ENCODE measurements at regions not wholly inside any gene's neighbourhood (a gene's known extent, or its start where the extent isn't known, plus 50 kb on each side); places are given as distances from the start of the nearest gene placed in this dataset.
A peak's percentile ranks its signal among the peaks of the same experiment; 100 is the strongest.

DNA sequence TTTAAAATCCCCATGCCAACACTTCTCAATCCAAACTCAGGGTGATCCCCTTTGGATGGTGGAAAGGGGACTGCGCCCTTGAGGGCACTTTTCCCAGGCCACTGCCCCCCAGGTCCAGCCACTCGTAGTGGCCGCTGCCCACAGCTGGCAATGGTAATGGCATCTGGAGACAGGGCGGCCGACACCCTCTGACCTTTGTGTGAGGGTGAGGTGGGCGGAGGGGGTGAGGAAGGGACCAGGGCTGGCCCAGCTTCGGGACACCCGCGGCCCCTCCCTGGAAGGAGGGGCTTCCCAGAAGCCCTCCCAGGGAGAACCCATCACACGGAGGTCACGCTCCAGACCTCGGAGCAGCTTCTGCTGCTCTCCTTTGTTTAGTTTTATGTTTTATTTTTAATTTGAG lies 289.7 kb downstream of the FOXL1 start:
- DNase-seq (ENCODE audit: low read depth in 2 of 2) = no peak

DNA sequence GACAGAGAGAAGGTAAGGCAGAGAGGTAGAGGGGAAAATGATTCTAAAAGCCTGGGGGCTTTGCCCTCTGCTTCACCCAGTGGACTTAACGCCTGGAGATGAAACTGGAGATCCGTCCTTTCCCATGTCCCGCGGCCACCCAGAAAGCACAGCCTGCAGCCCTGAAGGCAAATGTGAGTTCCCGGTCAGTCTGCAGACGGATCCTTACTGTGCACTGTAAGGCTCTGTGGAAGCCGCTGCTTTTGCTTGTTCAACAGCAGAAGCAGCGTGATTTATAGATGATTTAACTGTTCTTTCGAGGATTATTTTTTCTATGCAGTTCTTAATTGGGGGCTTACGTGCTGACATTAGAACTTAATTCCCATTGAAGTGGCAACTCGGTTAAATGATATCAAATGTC lies 290.4 kb downstream of the FOXL1 start:
- DNase-seq (ENCODE audit: low read depth in 2 of 2) = no peak

DNA sequence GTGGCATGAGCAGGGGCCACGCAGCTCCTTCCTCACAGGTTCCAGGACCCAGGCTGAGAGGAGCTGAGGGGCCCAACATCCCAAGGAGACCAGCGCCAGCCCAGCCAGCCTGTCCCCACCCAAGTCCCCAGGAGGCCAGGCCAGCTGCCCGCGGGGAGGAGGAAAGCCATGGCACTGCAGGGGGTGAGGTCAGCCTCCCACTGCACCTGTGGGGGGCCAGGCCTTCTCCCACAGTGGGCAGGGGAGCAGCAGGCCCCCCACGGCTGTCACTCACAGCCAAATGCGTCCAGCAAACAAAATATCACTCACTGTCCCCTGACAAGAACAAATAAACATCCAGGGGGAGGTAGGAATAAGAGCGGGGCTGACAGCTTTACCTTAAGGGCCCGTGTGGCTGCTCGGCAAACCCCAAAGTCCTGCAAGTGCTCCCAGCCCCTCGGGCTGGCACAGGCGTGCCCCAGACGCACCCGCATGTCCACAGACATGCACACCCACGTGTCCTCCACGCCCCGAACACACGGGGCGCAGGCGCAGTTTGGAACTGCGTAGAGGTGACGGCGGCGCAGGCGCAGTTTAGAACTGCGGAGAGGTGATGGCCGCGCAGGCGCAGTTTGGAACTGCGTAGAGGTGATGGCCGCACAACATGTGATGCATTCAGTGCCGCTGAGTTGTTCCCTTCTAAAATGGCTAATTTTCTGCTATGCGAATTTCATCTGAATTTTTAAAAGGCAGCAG lies 291.1 kb downstream of the FOXL1 start:
- DNase-seq (ENCODE audit: low read depth in 2 of 2) = no peak

DNA sequence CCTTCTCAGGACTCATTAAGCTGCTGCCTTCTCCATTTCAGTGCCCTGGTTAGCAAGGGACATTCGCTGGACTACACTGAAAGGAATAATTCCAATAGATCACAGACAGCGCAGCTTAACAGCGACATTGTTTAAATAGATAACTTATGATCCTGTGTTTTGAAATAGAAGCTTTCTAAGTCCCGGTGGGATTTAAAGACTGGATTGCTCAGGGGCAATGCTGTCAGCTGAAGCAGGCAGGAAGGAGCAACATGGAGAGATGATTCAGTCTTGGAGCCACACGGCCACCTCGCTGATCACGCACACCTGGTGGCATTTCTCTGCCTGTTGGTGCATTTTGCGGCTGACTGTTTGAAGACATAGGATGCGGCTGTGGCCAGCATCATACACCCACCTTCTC lies 292.0 kb downstream of the FOXL1 start:
- no peak for DNase-seq (ENCODE audit: low read depth in 2 of 2)

DNA sequence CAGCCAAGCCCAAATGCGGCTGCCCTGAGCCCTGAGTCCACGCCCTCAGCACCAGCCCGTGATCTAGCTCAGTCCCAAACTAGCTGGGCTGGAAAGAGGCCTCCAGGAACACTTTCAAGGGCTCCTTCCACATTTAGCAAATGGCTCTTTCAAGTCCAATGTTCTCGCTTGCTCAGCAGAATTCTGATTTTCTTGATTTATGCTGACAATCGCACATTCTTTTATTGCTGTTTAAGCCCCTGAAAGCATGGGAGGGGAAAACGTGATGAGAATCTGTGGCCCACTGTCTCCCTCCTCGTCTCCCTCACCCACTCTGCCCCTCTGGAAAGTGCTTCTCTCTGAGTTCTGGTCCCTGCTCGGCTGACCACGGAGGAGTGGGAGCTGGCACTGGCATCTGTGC lies 293.8 kb downstream of the FOXL1 start:
- no peak for DNase-seq (ENCODE audit: low read depth in 2 of 2)

DNA sequence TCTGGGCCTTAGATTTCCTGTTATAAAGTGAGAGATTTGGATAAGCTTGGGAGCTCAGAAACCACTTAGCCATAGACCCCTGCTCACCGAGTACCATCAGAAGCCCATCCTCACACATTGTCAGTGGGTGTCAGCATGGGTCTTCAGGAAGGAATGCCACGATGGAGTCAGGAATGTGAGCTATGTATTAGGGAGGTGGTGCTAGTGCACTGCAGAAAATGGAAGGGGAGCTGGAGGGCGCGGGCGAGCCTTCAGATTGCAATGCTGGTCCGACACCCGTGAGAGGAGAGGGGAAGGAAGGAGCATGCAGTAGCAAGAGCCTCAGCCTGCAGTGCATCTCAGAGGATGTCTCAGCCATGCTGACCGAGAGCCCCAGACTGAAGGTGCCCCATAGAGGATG lies 294.5 kb downstream of the FOXL1 start:
- DNase-seq (ENCODE audit: low read depth in 2 of 2) = no peak

DNA sequence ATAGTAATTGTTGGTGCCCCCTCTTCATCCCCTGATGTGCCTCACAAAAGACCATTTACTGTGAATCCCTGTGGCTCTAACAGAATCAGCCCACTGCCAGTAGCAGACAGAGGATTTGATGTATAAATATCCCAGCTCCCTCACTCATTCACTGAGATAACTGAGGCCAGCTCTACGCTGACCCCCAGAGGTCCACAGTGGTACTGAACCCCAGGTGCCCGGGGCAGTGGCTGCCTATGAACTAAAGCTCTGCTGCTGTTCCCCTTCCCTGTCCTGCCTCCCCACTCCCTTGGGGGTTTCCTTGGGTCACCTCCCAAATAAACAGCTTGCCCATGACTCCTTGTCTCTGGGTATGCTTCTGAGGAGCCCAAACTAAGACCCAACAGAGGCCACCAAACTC lies 295.8 kb downstream of the FOXL1 start:
- DNase-seq (ENCODE audit: low read depth in 2 of 2) = peak in 1 of 2 donors; percentile 10

DNA sequence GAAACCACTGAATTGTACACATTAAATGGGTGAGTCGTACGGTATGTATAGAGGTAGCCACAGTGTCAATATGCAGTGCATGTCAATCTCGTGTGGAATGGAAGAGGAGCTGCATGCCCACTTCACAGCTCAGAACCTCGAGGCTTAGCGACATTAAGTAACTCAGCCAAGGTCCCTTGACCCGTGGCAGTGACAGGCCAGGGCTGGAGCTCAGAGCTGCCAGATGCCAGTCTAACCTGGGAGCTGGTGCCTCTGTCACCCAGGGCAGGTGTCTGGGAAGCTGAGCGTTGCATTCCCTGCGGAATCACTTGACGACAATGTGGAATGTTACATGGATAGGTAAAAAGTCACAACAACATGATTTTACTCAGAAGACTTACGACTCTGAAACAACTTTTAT lies 298.1 kb downstream of the FOXL1 start:
- DNase-seq (ENCODE audit: low read depth in 2 of 2) = no peak

DNA sequence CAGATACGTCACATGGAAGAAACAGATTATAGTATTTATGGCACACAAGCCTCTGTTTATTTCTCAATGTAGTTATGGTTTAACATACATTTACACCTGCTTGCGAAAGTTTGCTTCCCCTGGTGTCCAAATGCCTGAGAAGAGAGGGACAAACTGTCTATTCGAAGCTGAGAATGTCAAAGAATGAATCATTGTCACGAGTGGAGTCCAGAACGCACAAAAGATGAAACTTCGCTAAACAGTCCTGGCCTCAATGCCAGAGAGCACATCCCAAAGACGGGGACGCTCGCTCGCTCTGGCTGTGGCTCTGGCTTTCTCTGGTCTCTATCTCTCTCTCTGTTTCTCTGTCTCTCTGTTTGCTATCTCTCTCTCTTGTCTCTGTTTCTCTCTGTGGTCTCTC lies 298.8 kb downstream of the FOXL1 start:
- no peak for DNase-seq (ENCODE audit: low read depth in 2 of 2)

DNA sequence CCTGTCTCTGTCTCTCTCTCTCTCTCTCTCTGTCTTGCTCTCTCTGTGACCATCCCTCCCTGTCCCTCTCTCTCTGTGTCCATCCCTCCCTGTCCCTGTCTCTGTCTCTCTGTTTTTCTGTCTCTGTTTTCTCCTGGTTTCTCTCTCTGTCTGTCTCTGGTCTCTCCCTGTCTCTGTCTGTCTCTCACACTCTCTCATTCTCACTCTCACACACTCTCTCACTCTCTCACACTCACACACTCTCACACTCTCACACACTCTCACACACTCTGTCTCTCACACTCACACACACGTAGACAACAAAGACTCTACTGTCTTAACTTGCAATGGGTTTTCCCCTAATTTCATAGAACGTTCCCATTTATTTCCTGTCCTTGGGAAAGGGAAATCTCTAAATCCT lies 299.5 kb downstream of the FOXL1 start:
- no peak for DNase-seq (ENCODE audit: low read depth in 2 of 2)

DNA sequence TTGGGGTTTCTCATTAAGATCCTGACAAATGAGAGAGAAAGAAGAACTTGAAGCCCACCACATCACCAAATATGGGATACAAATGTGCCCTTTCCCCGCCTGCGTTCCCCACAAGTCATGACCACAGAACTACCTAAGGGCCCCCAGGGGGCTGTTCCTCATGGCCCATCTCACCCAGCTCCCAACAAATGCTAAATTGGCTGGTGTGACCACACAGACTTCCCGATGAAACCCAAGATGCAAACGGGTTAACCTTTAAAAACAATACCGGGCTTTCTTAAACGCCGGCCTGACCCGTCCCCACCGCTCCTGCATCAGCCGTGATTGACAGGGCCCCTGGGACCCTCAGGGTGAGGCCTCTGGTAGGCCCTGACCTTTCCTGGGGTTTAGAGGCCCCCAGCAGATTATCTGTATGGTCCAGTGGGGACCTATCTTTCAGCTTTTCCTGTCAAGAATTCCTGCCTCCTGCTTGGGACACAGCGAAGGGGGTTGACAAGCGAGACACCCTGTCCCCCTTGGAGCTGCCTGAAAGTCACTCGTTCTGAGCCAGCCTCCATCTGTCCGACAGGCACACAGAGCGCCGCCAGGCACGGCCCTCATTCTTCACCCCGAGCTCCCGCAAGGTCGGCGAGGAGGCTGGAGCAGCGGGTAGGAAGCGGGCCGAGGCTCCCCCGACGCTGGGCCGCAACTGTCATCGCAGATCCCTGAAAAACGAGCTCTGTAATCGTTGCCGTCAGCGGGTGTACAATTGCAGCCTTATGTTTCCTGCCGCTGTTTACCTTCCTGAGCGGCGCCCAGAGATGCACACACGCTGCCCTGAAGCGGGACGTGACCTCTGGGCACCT lies 300.1 kb downstream of the FOXL1 start:
- no peak for DNase-seq (ENCODE audit: low read depth in 2 of 2)

DNA sequence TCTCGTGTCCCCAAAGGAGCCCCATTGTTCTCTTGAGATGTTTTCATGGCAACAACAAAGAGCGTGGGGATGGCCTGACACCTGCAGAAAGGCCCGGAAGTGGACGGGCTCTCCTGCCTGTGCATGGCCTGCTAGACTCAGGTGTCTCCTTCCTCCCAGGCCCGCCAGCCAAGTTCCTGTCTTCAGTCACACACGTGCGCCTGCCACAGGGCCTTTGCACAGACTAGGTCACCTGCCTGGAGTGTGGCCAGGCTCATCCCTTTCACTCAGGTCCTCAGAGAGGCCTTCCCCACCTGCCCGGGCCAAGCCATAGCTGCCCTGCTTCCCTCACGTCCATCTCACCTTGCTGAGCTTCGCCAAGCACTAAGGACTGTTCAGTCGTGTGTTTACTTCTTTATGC lies 300.9 kb downstream of the FOXL1 start:
- no peak for DNase-seq (ENCODE audit: low read depth in 2 of 2)

DNA sequence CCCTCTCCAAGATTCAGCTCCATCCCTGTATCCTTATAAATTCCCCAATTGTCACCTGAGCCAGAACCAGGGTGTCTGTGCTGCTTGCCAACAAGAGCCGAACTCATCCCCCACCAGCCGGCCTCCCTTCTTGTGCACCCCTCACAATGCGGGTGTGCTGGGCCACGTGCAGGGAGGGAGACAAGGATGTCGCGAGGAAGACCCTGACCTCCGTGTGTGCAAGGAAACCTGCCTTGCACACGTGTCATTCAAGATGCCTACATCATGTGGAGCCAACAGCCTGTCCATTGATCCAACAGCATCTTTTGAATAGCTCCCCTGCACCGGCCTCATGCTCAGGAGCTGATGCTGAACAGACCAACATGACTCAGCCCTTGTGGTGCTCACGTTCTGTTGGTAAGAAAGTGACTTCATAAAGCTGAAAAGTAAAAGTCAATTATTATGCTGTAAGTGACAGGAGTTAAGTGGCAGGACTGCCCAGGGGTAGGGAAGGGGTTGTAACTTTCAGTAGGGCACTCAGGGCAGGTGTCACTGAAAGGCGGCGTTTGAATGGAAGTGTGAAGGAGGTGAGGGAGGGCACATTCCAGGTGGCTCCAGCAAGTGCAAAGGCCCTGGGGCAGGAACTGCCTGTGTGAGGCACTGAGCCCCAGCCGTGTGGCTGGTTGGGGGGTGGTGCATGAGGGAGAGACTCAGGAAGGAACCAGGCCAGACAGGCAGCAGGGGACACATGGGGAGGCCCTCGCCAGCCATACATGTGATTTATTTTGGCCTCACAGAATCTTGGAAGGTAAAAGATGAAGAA lies 302.2 kb downstream of the FOXL1 start:
- no peak for DNase-seq (ENCODE audit: low read depth in 2 of 2)

DNA sequence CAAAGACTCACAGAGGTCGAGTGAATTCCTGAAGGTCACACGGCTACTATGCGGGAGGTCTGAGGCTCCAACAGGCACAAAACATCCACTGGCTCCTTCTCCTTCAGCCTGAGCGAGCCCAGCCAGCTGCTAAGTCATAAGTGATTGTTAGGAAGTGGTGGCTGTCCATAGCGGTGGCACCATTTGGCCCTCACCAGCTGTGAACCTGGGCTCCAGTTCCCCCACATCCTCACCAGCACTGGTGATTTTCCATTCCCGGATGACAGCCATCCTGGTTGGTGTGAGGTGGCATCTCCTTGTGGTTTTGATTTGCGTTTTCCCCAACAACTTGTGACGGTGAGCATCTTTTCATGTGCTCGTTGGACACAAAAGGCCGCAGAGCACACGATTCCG lies 302.8 kb downstream of the FOXL1 start:
- no peak for DNase-seq (ENCODE audit: low read depth in 2 of 2)

DNA sequence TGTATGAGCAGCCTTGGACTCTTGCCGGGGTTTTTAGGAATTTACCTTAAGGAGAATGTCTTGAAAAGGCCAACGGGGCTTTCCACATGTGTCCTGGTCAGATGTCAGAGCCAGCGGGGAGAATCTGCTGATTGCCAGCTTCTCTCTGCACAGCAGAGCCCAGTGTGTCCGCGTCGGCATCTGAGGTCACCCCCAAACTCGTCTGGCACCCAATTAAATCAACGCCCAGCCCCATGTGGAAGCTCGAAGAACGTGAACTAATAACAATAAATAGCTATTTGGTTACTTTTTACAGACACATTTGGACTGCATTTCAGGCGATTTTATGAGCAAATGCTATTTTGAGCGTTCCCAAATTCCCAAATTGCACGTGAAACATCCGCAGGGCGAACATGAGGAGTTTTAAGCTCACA lies 303.5 kb downstream of the FOXL1 start:
- DNase-seq (ENCODE audit: low read depth in 2 of 2) = no peak

DNA sequence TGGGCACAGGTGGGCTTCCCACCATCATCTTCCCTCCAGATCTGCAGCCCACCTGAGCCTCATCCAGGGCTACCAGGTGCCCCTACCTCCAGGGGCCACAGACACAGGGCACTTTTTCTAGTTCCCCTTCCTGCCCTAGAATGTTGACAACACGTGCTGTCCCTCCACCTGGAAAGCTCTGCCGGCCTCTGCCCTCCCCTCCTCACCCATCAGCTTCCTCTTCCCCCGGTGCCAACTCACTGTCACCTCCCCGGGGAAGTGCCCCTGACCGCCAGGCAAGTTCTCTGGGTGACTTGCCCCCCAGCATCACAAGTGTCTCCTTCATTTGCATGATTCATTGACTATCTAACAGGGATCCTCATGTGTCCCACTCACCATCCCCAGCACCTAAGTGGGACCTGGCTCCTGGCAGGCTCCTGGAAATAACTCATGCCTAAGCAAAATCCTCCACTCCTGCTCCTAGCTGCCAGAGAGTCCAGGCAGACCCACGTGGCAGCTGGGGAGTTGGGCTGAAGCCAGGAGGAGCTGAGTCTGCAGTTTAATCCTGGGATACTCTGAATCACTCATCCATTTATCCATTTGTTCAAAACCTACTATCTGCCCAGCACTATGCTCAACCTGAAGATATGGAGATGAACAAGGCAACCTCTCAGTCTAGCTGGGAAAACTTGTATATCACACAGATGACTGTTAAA lies 304.4 kb downstream of the FOXL1 start:
- no peak for DNase-seq (ENCODE audit: low read depth in 2 of 2)

DNA sequence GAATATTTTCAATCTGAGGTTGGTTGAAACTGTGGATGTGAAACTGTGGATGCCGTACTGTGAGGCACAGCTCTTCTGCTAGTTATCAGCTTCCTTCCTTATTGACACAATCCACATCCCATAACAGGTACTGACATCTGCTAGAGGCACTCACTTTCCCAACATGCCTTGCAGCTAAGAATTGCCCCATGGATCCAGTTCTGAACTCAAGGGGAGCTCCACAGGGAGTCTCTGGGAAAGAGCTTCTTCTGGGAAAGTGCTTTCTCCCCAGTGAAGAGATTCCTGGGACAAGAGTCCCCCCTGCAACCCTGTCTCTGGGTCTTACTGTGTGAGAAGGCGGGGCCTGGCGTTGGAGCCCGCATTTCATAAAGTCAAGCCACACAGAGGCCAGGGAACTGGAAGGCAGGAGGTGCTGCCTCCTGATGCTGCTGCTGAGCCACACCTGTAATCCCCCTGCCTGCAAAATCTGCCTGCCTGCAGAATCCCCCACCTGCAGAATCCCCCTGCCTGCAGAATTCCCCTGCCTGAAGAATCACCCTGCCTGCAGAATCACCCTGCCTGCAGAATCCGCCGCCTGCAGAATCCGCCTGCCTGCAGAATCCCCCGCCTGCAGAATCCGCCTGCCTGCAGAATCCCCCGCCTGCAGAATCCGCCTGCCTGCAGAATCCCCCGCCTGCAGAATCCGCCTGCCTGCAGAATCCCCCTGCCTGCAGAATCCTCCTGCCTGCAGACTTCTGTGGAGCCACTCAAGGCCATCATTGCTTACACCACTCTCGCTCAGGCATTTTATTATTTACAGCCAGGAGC lies 305.4 kb downstream of the FOXL1 start:
- no peak for DNase-seq (ENCODE audit: low read depth in 2 of 2)

DNA sequence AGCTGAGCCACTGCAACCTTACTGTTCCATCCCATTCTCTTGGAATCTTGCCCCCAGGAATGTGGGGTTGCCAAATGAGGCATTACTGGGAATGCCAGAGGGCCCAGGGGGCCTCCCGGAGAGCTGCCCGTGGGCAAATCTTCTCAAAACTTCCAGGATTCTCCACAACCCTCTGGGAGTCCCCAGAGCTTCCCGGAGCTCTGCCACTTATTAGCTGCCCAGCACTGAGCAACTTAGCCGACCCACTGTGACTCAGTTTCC lies 306.0 kb downstream of the FOXL1 start:
- DNase-seq (ENCODE audit: low read depth in 2 of 2) = no peak

DNA sequence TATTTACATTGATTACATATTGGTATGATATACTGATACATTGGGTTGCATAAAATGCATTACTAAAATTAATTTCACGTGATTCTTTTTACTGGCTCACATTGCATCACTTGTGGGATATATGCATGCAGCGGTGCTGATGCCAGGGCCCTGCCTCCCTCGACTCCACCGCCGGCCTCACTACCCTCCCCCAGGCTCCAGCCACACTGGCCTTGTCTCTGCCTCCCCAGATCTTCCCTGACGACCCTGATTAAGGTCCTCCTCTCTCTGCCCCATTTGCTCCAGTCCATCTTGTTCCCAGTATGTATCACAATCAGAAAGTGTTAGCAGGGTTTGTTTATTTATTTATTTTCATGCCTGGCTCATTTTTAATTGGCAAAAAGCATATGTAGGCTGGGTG lies 306.8 kb downstream of the FOXL1 start:
- no peak for DNase-seq (ENCODE audit: low read depth in 2 of 2)

DNA sequence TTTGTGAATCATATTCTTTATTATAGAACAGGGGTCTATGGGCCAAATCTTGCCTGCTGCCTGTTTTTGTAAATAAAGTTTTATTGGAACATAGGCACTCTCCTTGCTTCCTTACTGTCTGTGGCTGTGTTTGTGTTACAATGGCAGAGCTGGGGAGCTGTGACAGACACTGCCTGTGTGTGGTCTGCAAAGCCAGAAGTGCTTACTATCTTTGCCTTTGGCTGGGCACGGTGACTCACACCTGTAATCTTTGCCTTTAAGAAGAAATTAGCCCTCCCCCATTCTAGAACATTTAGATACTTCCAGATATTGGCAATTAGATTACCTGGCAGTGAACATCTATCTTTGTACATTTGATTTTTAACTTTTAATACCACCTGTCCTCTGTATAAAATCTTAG lies 308.3 kb downstream of the FOXL1 start:
- DNase-seq (ENCODE audit: low read depth in 2 of 2) = no peak

DNA sequence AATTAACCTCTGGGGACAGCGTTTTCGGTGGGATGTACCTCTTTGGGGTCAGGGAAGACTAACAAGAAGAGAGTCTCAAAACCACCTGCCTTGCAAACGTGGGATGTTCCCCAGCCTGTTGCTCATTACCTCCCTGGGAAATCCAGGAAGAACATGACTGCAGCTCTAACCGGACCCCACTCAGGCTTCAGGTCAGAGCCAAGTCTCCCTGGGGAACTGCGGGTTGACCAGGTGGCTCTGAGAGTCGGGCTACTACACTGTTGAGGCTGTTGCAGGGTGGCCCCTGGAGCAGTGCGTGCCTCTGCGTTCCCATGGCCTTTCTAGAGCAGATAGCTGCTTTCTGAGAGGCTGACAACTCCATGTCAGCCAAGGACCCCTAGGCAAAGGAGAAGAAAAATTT lies 309.1 kb downstream of the FOXL1 start:
- no peak for DNase-seq (ENCODE audit: low read depth in 2 of 2)
